ENCODE measurements at regions not wholly inside any gene's neighbourhood (a gene's known extent, or its start where the extent isn't known, plus 50 kb on each side); places are given as distances from the start of the nearest gene placed in this dataset.

DNA sequence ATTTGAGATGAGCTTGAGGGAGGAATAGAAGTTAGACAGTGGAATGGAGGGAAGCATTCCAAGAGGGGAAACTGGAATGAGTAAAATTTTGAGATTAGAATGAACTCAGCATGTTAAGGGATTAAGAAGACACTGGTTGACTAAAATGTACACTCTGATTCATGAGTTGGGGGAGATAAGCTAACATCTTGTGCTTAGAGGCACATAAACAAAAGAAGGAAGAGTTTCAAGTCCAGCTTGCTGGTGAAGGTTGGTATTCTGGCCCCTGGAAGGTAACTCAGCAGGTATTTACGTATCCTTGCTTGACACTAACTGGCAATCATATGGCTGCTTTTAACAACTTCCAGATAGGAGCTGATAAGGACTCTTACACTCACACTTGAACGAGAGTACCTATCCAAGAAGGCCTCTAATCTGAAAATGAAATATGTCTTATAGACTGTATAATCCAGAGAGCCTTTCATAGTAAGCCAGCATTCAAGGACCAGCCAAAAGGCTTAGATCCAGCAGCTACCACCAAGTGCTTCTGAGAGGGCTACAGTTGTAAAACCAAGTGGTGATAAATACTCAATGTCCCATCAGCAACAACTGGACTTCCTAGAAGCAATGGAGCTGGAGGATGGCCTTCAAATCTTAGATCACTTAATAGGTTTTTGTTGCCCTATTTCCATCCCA is 149.7 kb upstream of the SERP2 start:
- in situ Hi-C loops (cut with MboI; ENCODE audit: low pct_unique_long_range_greater_than_20kb, low sequenced_read_pairs, unreplicated experiment) = no loop called here
- TF ChIP-seq, protein P1, sequence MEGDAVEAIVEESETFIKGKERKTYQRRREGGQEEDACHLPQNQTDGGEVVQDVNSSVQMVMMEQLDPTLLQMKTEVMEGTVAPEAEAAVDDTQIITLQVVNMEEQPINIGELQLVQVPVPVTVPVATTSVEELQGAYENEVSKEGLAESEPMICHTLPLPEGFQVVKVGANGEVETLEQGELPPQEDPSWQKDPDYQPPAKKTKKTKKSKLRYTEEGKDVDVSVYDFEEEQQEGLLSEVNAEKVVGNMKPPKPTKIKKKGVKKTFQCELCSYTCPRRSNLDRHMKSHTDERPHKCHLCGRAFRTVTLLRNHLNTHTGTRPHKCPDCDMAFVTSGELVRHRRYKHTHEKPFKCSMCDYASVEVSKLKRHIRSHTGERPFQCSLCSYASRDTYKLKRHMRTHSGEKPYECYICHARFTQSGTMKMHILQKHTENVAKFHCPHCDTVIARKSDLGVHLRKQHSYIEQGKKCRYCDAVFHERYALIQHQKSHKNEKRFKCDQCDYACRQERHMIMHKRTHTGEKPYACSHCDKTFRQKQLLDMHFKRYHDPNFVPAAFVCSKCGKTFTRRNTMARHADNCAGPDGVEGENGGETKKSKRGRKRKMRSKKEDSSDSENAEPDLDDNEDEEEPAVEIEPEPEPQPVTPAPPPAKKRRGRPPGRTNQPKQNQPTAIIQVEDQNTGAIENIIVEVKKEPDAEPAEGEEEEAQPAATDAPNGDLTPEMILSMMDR (IDR thresholded peaks at IDR 0.05; ENCODE audit: extremely low read depth, insufficient read depth, missing control alignments) = no peak
- no peak for DNase-seq (ENCODE audit: low spot score)

DNA sequence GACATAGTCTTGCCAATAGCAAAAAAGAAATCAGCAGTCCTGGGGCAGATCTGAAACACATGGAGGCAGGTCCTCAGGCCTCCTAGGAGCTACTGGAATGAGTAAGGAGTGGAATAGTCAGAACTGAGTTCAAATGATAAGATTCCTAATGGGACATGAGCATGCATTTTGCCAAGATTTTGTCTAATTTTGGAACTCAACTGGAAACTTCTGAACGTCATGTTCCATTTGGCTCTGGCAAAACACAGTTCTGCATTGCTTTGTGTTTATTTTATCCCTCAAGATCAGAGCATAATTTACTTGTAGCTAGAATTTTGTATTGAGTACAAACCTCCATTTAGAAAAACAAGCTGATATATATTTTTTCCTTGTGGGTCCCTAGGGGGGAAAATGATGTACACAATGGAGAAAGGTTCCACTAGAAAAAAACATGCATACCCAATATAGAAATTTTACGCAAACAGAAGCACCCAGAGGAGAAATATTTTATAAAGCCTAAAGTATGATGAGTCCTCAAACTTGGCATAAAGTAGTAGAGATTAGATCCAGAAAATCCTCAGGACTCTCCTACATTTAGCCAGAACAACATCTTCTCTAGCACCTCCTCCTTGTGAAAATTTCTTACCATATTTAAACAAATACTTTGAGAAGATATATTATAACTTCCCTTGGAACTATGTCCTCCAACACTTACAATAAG is 149.0 kb upstream of the SERP2 start:
- no peak for DNase-seq (ENCODE audit: low spot score)
- TF ChIP-seq, protein P1 (IDR thresholded peaks at IDR 0.05; ENCODE audit: extremely low read depth, insufficient read depth, missing control alignments) = no peak
- in situ Hi-C loops (cut with MboI; ENCODE audit: low pct_unique_long_range_greater_than_20kb, low sequenced_read_pairs, unreplicated experiment) = no loop called here

DNA sequence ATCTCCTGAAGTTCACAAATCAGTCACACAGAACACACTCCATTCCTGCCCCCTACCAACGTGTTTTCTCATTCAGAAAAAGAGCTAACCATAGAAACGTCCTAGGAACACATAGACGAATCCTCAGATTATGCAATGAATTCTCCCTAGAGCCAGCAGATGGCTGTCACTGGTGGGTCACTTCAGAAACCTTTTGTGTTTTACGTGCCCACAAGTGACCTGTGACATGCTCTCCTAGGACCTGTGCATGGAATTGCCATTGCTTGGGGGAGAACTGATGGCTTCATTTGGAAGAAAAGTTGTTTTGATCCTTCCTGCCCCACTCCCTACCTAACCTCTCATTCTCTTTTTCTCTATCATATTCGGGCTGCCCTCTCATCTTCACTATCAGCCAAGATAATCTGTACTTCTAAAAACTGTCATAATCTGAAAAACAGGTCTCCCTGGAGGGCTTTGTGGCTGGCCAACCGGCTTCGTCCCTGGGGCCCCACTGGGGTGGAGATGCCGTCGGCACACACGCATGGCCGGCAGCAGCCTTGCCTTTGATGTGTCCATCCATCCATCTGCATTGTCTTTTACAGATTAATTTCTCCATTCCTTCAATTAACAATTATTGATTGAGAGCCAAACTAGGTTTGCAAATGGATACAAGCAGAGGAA is 144.1 kb upstream of the SERP2 start:
- TF ChIP-seq, protein P1 (IDR thresholded peaks at IDR 0.05; ENCODE audit: extremely low read depth, insufficient read depth, missing control alignments) = no peak
- in situ Hi-C loops (cut with MboI; ENCODE audit: low pct_unique_long_range_greater_than_20kb, low sequenced_read_pairs, unreplicated experiment) = no loop called here
- no peak for DNase-seq (ENCODE audit: low spot score)

DNA sequence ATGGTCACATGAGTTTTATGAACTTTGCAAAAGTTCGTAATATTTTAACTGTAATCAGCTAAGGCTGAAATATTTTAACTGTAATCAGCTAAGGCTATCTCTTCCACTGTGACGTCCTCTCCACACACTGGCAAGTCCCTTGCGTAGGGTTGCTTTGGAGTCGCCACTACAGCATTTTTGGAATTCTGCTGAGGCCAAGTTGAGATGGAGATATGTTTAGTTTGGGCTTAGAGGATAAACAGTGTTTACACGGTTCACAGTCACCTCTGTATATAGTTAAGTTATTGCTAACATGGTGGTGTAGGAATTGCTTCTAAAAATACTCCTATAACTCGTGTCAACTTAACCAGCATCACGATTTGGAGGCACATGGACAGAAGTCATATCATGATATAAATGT is 143.6 kb upstream of the SERP2 start:
- TF ChIP-seq, protein P1 (IDR thresholded peaks at IDR 0.05; ENCODE audit: extremely low read depth, insufficient read depth, missing control alignments) = no peak
- no peak for DNase-seq (ENCODE audit: low spot score)
- in situ Hi-C loops (cut with MboI; ENCODE audit: low pct_unique_long_range_greater_than_20kb, low sequenced_read_pairs, unreplicated experiment) = no loop called here

DNA sequence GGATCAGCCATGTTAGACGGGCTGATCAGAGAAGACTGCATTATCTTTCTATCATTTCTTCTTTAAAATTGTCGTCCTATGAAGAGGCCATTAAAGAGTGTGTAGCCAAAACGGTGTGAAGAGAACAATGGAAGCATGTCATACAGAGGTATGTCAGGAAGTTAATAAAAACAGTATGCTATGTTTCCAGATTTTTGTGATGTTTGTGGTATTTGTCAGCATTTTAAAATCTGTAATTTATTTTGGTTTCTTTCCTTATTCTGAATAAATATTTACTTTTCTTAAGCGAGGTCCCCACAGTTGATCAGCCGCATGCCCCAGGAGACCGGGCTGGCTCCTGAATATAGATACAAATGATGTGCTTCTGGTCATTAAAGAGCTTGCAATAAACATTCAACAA is 142.9 kb upstream of the SERP2 start:
- in situ Hi-C loops (cut with MboI; ENCODE audit: low pct_unique_long_range_greater_than_20kb, low sequenced_read_pairs, unreplicated experiment) = no loop called here
- TF ChIP-seq, protein P1 (IDR thresholded peaks at IDR 0.05; ENCODE audit: extremely low read depth, insufficient read depth, missing control alignments) = no peak
- DNase-seq (ENCODE audit: low spot score) = no peak

DNA sequence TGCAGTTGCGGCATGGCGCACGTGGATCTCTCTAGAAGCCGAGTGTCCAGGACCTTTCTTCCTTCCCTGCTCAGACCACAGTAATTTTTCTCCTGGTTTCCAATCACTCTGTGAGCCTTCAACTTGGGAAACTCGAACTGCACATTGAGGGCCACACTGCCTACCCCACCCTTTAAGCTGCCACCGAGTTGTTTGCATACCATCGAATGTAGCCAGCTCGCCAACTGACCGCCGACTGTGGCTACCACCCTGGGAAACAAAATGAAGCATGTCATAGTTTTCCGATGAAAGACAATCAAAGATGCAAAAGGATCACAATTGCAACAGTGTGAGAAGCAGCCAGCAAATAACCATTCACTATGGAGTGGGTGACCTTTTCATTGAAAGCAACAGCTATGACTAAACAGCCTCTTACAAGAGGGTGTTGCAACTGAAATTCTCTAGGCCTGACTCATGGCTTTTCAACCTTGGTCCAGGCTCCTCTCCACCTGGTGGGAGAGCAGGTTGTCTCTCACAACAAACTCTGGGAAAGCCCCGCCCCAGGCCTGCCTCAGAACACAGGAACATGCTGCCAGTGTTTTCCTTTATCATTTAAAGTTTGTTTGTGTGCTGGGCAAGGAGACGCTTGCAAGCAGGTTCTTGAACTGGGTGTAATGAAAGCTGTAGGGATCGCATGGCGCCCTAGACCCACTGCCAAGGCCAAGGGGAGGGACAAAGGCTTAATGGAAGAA is 141.7 kb upstream of the SERP2 start:
- in situ Hi-C loops (cut with MboI; ENCODE audit: low pct_unique_long_range_greater_than_20kb, low sequenced_read_pairs, unreplicated experiment) = no loop called here
- no peak for DNase-seq (ENCODE audit: low spot score)
- TF ChIP-seq, protein P1 (IDR thresholded peaks at IDR 0.05; ENCODE audit: extremely low read depth, insufficient read depth, missing control alignments) = no peak
